PC-3 (cell line): ENCODE measurements at regions not wholly inside any gene's neighbourhood (a gene's known extent, or its start where the extent isn't known, plus 50 kb on each side); places are given as distances from the start of the nearest gene placed in this dataset.

Source experiments
- ATAC-seq: fragments of 200-7000 bp; cut with Tn5 transposase; 2 replicates; pipeline ENCODE4 v1.9.1; 2020; ENCODE audit warnings: mild to moderate bottlenecking, moderate library complexity
- BruUV-seq: library from RNA; stranded (reverse); fragments of 400-500 nt; replicated peaks from 2 replicates; lab custom pipeline; 2021; lab: Mats Ljungman, UMichigan
- CTCF ChIA-PET: fragments of 300-600 bp; sonication (Branson Sonifier 250); formaldehyde crosslinking; loops from one replicate; lab custom pipeline; 2022; ENCODE audit warnings: antibody characterized with exemption; lab: Charles Lee
- POLR2A ChIA-PET: fragments of 300-600 bp; sonication (Branson Sonifier 250); formaldehyde crosslinking; loops from one replicate; lab custom pipeline; 2022; ENCODE audit warnings: antibody characterized with exemption; ENCODE audit not compliant: unreplicated experiment; lab: Charles Lee
- DNase-seq: peaks from one replicate; pipeline ENCODE4 v3.0.0-alpha.2; 2015
- H2AFZ ChIP-seq: fragments of 300-600 bp; sonication (generic); 2 replicates; pipeline ENCODE4 v1.6.0; 2016; ENCODE audit warnings: antibody characterized with exemption, low read length
- H3F3A ChIP-seq: fragments of 300-600 bp; sonication (generic); one replicate; pipeline ENCODE4 v1.6.0; 2017; ENCODE audit warnings: antibody characterized with exemption, low read length, control low read depth, mild to moderate bottlenecking; ENCODE audit not compliant: unreplicated experiment
- H3K27ac ChIP-seq: fragments of 300-600 bp; sonication (generic); 2 replicates; pipeline ENCODE4 v1.5.1; 2016; ENCODE audit warnings: mild to moderate bottlenecking, low read length
- H3K27me3 ChIP-seq: fragments of 300-600 bp; sonication (generic); 2 replicates; pipeline ENCODE4 v1.6.1; 2016; ENCODE audit warnings: low read length, mixed read lengths
- H3K36me3 ChIP-seq: fragments of 300-600 bp; sonication (generic); 2 replicates; pipeline ENCODE4 v1.6.1; 2016; ENCODE audit warnings: low read depth, mixed run types, low read length, mixed read lengths
- H3K4me1 ChIP-seq: fragments of 300-600 bp; sonication (generic); 2 replicates; pipeline ENCODE4 v1.5.1; 2016; ENCODE audit warnings: low read length; ENCODE audit not compliant: insufficient read depth
- H3K4me2 ChIP-seq: fragments of 300-600 bp; sonication (generic); 2 replicates; pipeline ENCODE4 v1.6.0; 2016; ENCODE audit warnings: low read length
- H3K4me3 ChIP-seq: fragments of 300-600 bp; sonication (generic); 2 replicates; pipeline ENCODE4 v1.5.1; 2016; ENCODE audit warnings: mild to moderate bottlenecking, low read length, mixed read lengths
- H3K79me2 ChIP-seq: fragments of 300-600 bp; sonication (generic); 2 replicates; pipeline ENCODE4 v1.6.1; 2017; ENCODE audit warnings: low read length, mixed read lengths
- H3K9ac ChIP-seq: fragments of 300-600 bp; sonication (generic); 2 replicates; pipeline ENCODE4 v1.6.0; 2016; ENCODE audit warnings: mild to moderate bottlenecking, low read length
- H3K9me2 ChIP-seq: fragments of 300-600 bp; sonication (generic); replicated peaks from 2 replicates; pipeline ENCODE4 v1.6.1; 2016; ENCODE audit warnings: mixed run types, low read length, mixed read lengths
- H3K9me3 ChIP-seq: fragments of 300-600 bp; sonication (generic); 2 replicates; pipeline ENCODE4 v1.6.1; 2016; ENCODE audit warnings: low read length, mixed read lengths
- H4K20me1 ChIP-seq: fragments of 300-600 bp; sonication (generic); 2 replicates; pipeline ENCODE4 v1.6.1; 2016; ENCODE audit warnings: low read length, mixed read lengths
- CTCF ChIP-seq: fragments of 300-600 bp; sonication (generic); conservative IDR thresholded peaks from 2 replicates; pipeline ENCODE4 v1.5.1; 2017; ENCODE audit warnings: antibody characterized with exemption, low read depth, mild to moderate bottlenecking, low read length
- EZH2 ChIP-seq: fragments of 300-600 bp; sonication (generic); IDR thresholded peaks from one replicate; pipeline ENCODE4 v1.6.1; 2017; ENCODE audit warnings: antibody characterized with exemption, mild to moderate bottlenecking, low read length; ENCODE audit not compliant: unreplicated experiment
- EZH2phosphoT487 ChIP-seq: fragments of 300-600 bp; sonication (generic); IDR thresholded peaks from 2 replicates; pipeline ENCODE4 v1.6.1; 2018; ENCODE audit warnings: mild to moderate bottlenecking, antibody characterized with exemption, low read length, borderline replicate concordance
- intact Hi-C: fragments of 100-400 bp; cut with micrococcal nuclease; formaldehyde crosslinking; loops from 2 replicates; pipeline ENCODE4 v1.9.0; 2023

- H3K36me3 ChIP-seq: no peaks in the 10 kb centered on the region
- no peak for TF ChIP-seq EZH2phosphoT487
- no peak for TF ChIP-seq CTCF
- intact Hi-C loops: no loop called here
- no peak overlapping the region for H3K27ac ChIP-seq
- peaks cover 16% of the 10 kb centered on the region for H3K9me3 ChIP-seq
- H3K4me2 ChIP-seq: no peak overlapping the region
- H3K4me3 ChIP-seq: no peak overlapping the region
- BruUV-seq: no TSS peak
- ATAC-seq (no peak), DNase-seq (no peak)
- no peaks in the 10 kb centered on the region for H4K20me1 ChIP-seq
- H3K9ac ChIP-seq: no peak overlapping the region
- no peaks in the 10 kb centered on the region for H3K27me3 ChIP-seq
- H3K9me2 ChIP-seq: no peaks in the 10 kb centered on the region
- CTCF ChIA-PET: no interaction called here
- H2AFZ ChIP-seq: no peak overlapping the region
- no peaks in the 10 kb centered on the region for H3K4me1 ChIP-seq
- POLR2A ChIA-PET: no interaction called here
- no peaks in the 10 kb centered on the region for H3F3A ChIP-seq
- no peaks in the 10 kb centered on the region for H3K79me2 ChIP-seq
Measured at GRCh38 chr3:6655275-6655674, 205.6 kb upstream of the GRM7 start.

GRCh38 chr3:6657591-6657990, 203.3 kb upstream of the GRM7 start:
- H3K4me3 ChIP-seq: no peak overlapping the region
- H2AFZ ChIP-seq: no peak overlapping the region
- POLR2A ChIA-PET: no interaction called here
- no peak for ATAC-seq
- H4K20me1 ChIP-seq: no peaks in the 10 kb centered on the region
- no peaks in the 10 kb centered on the region for H3K79me2 ChIP-seq
- CTCF ChIA-PET: no interaction called here
- TF ChIP-seq EZH2phosphoT487 (no peak), EZH2 (no peak), CTCF (no peak)
- peaks cover 16% of the 10 kb centered on the region for H3K9me3 ChIP-seq
- H3K9me2 ChIP-seq: no peaks in the 10 kb centered on the region
- intact Hi-C loops: no loop called here
- no peak for DNase-seq
- H3K4me2 ChIP-seq: no peak overlapping the region
- no TSS peak for BruUV-seq
- H3K9ac ChIP-seq: no peak overlapping the region
- H3K27ac ChIP-seq: no peak overlapping the region
- H3K27me3 ChIP-seq: no peaks in the 10 kb centered on the region
- H3F3A ChIP-seq: no peaks in the 10 kb centered on the region
- H3K4me1 ChIP-seq: no peaks in the 10 kb centered on the region
- H3K36me3 ChIP-seq: no peaks in the 10 kb centered on the region

- Histone ChIP-seq H3K9ac (no peak overlapping the region), H3K79me2 (no peaks in the 10 kb centered on the region), H3K9me3 (peaks cover 24% of the 10 kb centered on the region; the same call in 1 of the 2 replicates), H3K4me2 (no peak overlapping the region), H3K36me3 (no peaks in the 10 kb centered on the region), H3K27me3 (no peaks in the 10 kb centered on the region), H3K27ac (no peak overlapping the region), H3F3A (no peaks in the 10 kb centered on the region), H3K4me1 (no peaks in the 10 kb centered on the region), H2AFZ (no peak overlapping the region), H4K20me1 (no peaks in the 10 kb centered on the region), H3K4me3 (no peak overlapping the region), H3K9me2 (no peaks in the 10 kb centered on the region)
- BruUV-seq: no TSS peak
- no peak for DNase-seq
- intact Hi-C loops: no loop called here
- ChIA-PET CTCF (no interaction called here), POLR2A (no interaction called here)
- ATAC-seq: no peak
- TF ChIP-seq EZH2: no peak
- TF ChIP-seq CTCF: no peak
- no peak for TF ChIP-seq EZH2phosphoT487
Measured at GRCh38 chr3:6667354-6667753, 193.6 kb upstream of the GRM7 start.
